WERI-Rb-1 (cell line): ENCODE measurements at regions not wholly inside any gene's neighbourhood (a gene's known extent, or its start where the extent isn't known, plus 50 kb on each side); places are given as distances from the start of the nearest gene placed in this dataset.
"Not testable (repeated sequence)": the region's sequence is repeated elsewhere in the genome, so short reads cannot be mapped to it uniquely, and the experiment has no call there.

ENCODE experiments used
- DNase-seq: peaks from one replicate; pipeline ENCODE4 v3.0.0-alpha.2; 2020
- H3K27ac ChIP-seq: fragments of 250-450 bp; sonication (Bioruptor Pico); 2 replicates; pipeline ENCODE4 v1.5.1; 2020; ENCODE audit warnings: mild to moderate bottlenecking, moderate library complexity
- H3K27me3 ChIP-seq: fragments of 250-450 bp; sonication (Bioruptor Pico); 2 replicates; pipeline ENCODE4 v1.5.1; 2021; ENCODE audit warnings: mild to moderate bottlenecking, low read depth, moderate library complexity; ENCODE audit not compliant: insufficient read depth, severe bottlenecking
- H3K36me3 ChIP-seq: fragments of 250-450 bp; sonication (Bioruptor Pico); 2 replicates; pipeline ENCODE4 v1.5.1; 2020; ENCODE audit warnings: mild to moderate bottlenecking, moderate library complexity
- H3K4me3 ChIP-seq: 2 replicates; pipeline ENCODE4 v1.5.1; 2011; ENCODE audit warnings: low read depth, mild to moderate bottlenecking, control low read depth, low read length
- H3K9me3 ChIP-seq: fragments of 250-450 bp; sonication (Bioruptor Pico); 2 replicates; pipeline ENCODE4 v1.5.1; 2021; ENCODE audit warnings: mild to moderate bottlenecking, moderate library complexity; ENCODE audit not compliant: severe bottlenecking
- TF ChIP-seq, protein P1 (sequence below): IDR thresholded peaks from 2 replicates; pipeline ENCODE4 v1.5.1; 2011; ENCODE audit warnings: low read depth, mild to moderate bottlenecking, control low read depth, inconsistent platforms, low read length

GRCh38 chr1:238927899-238928298, 458.5 kb upstream of the CHRM3 start:
- no peaks in the 10 kb centered on the region for H3K27me3 ChIP-seq
- TF ChIP-seq, protein P1, sequence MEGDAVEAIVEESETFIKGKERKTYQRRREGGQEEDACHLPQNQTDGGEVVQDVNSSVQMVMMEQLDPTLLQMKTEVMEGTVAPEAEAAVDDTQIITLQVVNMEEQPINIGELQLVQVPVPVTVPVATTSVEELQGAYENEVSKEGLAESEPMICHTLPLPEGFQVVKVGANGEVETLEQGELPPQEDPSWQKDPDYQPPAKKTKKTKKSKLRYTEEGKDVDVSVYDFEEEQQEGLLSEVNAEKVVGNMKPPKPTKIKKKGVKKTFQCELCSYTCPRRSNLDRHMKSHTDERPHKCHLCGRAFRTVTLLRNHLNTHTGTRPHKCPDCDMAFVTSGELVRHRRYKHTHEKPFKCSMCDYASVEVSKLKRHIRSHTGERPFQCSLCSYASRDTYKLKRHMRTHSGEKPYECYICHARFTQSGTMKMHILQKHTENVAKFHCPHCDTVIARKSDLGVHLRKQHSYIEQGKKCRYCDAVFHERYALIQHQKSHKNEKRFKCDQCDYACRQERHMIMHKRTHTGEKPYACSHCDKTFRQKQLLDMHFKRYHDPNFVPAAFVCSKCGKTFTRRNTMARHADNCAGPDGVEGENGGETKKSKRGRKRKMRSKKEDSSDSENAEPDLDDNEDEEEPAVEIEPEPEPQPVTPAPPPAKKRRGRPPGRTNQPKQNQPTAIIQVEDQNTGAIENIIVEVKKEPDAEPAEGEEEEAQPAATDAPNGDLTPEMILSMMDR, result no peak
- no peak overlapping the region for H3K27ac ChIP-seq
- no peaks in the 10 kb centered on the region for H3K36me3 ChIP-seq
- H3K4me3 ChIP-seq, result no peak overlapping the region
- peaks cover 15% of the 10 kb centered on the region for H3K9me3 ChIP-seq
- DNase-seq, result no peak

DNA sequence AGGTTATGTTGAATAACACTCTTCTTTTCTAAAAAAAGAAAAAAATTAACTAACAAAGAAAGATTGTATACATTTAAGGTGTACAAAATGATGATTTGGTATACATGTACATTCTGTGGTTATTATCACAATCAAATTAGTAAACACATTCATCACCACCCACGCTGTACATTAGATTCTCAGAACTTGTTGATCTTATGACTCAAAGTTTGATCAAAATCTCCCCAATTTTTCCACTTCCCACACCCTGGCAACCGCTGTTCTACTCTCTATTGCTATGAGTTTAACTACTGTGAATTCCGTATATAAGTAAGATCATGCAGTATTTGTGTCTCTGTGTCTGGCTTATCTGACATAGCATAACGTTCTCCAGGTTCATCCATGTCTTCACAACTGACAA, 469.5 kb upstream of the CHRM3 start:
- DNase-seq, result no peak
- no peak overlapping the region for H3K4me3 ChIP-seq
- H3K9me3 ChIP-seq, result no peaks in the 10 kb centered on the region
- no peaks in the 10 kb centered on the region for H3K36me3 ChIP-seq
- H3K27me3 ChIP-seq, result no peaks in the 10 kb centered on the region
- no peak overlapping the region for H3K27ac ChIP-seq
- TF ChIP-seq, protein P1, result no peak

DNA sequence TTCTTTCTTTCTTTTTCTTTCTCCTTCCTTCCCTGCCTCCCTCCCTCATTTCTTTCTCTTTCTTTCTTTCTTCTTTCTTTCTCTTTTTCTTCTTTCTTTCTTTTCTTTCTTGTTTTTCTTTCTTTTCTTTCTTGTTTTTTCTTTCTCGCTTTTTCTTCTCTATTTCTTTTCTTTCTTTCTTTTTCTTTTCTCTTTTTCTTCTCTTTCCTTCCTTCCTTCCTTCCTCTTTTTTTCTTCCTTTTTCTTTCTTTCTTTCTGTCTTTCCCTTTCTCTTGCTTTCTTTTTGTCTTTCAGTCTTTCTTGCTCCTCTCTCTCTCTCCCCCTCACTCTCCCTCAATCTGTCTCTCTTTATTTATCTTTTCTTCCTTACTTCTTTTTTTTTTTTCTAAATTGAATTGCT, 472.0 kb upstream of the CHRM3 start:
- H3K27ac ChIP-seq, result no peak overlapping the region
- H3K36me3 ChIP-seq, result no peaks in the 10 kb centered on the region
- H3K4me3 ChIP-seq, result no peak overlapping the region
- TF ChIP-seq, protein P1, result no peak
- DNase-seq, result no peak
- no peaks in the 10 kb centered on the region for H3K9me3 ChIP-seq
- H3K27me3 ChIP-seq, result no peaks in the 10 kb centered on the region

DNA sequence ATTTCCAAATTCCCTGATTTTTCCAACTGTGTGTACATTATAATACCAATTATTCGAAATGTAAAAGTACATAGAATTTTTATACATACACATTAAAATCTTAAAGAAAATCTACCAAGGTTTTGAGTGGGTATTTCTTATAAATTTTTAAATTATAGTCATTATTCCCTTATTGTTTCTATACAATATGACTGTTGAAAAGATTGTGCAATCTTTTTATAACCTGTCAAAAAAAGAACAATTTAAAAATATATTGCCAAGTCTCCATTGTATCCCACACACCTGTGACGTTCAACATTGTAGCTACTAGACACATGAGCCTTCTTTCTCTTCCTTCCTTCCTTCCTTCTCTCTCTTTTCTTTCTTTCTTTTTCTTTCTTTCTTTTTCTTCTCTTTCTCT, 473.2 kb upstream of the CHRM3 start:
- H3K9me3 ChIP-seq, result no peaks in the 10 kb centered on the region
- no peak overlapping the region for H3K4me3 ChIP-seq
- DNase-seq, result no peak
- H3K27ac ChIP-seq, result no peak overlapping the region
- H3K27me3 ChIP-seq, result no peaks in the 10 kb centered on the region
- TF ChIP-seq, protein P1, result no peak
- H3K36me3 ChIP-seq, result no peaks in the 10 kb centered on the region

GRCh38 chr1:238912148-238912547, 474.2 kb upstream of the CHRM3 start:
- TF ChIP-seq, protein P1, result no peak
- Histone ChIP-seq H3K4me3 (no peak overlapping the region), H3K36me3 (no peaks in the 10 kb centered on the region), H3K27ac (no peak overlapping the region), H3K9me3 (no peaks in the 10 kb centered on the region), H3K27me3 (no peaks in the 10 kb centered on the region)
- DNase-seq, result no peak

- H3K9me3 ChIP-seq, H3K27me3 ChIP-seq, H3K27ac ChIP-seq, H3K36me3 ChIP-seq, H3K4me3 ChIP-seq, DNase-seq: not testable (repeated sequence)
These were observed 483.6 kb upstream of the CHRM3 start for GRCh38 chr1:238902752-238903151.
